ENCODE measurements at regions not wholly inside any gene's neighbourhood (a gene's known extent, or its start where the extent isn't known, plus 50 kb on each side); places are given as distances from the start of the nearest gene placed in this dataset.

DNA sequence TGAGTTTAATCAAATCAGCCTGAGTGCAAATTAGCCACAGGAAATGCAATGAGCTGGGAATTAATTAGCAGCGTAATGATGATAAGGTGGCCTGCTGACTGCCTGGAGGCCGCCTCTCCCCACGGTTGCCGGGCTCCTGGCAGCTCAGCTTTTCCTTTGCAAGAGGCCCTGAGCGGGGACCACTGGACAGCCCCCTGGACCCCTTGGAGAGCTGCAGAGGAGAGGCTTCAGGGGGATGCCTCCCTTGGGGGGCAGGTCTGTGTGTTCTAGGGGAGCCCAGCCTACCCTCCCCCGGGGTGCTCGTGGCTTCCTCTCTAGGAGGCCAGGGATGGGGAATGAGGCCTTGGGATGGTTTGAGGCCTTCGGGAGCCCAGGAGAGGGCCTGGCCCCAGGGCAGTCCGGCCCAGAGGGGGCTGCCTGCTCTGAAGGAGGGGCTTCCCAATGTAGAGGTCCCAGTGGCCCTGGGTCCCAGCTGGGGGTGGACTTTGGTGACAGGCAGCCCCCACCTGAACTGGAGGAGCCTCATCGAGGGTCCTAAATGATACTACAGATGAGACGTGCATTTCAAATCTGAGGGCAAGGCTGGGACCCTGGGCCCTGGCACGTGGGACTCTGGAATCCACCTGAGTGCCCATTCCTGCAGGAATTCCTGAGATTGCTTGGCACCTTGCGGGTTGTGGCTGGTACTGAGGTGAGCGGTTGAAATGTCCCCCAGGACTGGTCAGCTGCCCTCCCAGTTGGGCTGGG lies 66.4 kb upstream of the BHLHE23 start:
- TF ChIP-seq, protein P1, sequence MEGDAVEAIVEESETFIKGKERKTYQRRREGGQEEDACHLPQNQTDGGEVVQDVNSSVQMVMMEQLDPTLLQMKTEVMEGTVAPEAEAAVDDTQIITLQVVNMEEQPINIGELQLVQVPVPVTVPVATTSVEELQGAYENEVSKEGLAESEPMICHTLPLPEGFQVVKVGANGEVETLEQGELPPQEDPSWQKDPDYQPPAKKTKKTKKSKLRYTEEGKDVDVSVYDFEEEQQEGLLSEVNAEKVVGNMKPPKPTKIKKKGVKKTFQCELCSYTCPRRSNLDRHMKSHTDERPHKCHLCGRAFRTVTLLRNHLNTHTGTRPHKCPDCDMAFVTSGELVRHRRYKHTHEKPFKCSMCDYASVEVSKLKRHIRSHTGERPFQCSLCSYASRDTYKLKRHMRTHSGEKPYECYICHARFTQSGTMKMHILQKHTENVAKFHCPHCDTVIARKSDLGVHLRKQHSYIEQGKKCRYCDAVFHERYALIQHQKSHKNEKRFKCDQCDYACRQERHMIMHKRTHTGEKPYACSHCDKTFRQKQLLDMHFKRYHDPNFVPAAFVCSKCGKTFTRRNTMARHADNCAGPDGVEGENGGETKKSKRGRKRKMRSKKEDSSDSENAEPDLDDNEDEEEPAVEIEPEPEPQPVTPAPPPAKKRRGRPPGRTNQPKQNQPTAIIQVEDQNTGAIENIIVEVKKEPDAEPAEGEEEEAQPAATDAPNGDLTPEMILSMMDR (conservative IDR thresholded peaks at IDR 0.05), result no peak
- TF ChIP-seq ZFX (IDR thresholded peaks at IDR 0.05), result no peak

Measured in C4-2B (cell line).